Left forelimb (tissue), 1 donor: ENCODE measurements at regions not wholly inside any gene's neighbourhood (a gene's known extent, or its start where the extent isn't known, plus 50 kb on each side); places are given as distances from the start of the nearest gene placed in this dataset.

Source experiments
- DNase-seq: peaks from one replicate; pipeline ENCODE4 v3.0.0-alpha.2; 2018; ENCODE audit warnings: low spot score

DNA sequence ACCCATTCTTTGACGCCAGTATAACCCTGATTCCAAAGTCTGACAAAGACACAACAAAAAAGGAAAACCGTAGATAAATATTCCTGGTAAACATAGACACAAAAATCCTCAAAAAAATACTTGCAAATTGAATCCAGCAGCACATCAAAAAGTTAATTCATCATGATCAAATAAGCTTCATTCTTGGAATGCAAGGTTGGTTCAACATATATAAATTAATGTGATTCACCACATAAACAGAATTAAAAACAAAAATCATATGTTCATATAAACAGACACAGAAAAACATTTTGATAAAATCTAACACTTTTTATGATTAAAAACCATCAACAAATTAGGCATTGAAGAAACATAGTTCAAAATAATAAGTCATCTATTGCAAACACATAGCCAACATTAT is 324.2 kb upstream of the TRPC7 start:
- DNase-seq: no peak

DNA sequence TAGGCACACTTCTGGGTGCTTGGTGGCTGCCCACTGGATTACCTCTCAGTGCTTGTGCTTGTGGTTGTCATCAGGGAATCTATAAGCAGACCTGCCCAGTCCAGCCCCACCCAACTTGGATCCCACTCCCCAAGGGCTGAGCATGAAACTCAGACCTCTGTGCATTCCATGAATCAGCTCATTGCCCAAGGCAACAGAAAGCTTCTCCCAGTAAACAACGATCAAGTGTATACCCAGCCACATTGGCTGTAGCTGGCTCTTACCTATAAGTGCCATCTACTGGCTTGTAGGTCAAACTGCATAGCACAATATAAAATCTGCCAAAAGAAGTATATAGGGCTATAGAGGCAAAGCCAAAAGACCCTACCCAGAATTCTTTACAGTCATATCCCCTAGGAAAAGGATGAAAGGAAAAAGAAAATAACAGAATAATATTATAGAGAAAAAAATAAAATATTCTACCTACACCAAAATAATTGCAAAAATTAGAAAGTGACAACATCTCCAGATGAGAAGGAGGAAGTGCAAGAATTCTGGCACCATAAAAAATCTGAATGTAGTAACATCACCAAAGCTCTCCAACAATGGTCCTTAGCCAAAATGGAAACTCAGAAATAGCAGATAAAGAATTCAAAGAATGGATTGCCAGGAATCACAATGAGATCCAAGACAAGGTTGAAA is 321.0 kb upstream of the TRPC7 start:
- DNase-seq: no peak

DNA sequence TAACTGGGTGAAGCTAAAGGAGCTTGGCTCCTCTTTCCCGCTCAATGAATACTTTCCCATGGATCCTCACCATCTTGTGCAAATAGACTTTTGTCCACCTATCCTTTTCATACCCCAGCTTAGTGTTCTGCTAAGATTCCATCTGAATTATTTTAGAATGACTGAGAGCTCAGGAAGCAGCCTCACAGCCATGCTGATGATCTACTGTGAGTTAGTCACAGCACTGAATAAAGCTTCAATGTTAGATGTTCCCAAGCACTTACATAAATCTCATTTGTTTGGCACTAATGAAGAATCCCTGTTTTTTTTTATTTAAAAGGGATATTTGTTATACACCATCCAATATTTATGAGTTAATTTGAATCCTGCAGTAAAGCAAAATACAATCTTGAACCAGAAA is 317.6 kb upstream of the TRPC7 start:
- no peak for DNase-seq

DNA sequence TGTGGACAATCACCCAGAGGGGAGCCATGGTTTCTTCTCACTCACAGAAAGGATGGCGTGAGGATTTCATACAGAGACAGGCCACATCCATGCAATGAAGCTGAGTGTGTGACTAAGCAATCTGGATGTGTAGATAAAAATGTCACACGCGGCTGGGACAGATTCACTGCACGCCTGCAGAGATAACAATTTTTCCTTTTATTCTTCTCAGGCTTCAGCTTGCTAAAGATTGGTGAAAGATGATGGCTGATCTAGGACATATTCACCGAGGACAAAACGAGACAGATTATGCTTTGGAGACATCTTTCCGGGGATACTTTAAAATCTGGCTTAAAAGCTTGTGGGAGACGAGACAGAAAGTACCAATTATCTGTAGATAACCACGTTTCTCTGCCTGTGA is 313.9 kb upstream of the TRPC7 start:
- no peak for DNase-seq

DNA sequence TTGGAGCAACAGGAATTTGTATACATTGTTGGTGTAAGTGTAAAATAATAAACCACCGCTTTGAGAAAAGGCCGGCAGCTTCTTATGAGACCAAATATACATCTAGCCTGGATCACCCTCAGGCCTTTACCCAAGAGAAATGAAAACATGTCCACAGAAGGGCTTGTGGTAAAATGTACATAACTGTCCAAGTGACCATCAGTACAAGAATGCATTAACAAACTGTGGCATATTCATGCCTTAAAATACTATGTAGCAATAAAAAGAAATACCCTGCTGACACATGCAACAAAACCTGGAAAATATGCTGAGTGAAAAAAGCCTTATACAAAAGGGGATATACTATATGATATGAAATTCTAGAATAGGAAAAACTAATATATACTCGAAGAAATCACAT is 311.9 kb upstream of the TRPC7 start:
- no peak for DNase-seq

DNA sequence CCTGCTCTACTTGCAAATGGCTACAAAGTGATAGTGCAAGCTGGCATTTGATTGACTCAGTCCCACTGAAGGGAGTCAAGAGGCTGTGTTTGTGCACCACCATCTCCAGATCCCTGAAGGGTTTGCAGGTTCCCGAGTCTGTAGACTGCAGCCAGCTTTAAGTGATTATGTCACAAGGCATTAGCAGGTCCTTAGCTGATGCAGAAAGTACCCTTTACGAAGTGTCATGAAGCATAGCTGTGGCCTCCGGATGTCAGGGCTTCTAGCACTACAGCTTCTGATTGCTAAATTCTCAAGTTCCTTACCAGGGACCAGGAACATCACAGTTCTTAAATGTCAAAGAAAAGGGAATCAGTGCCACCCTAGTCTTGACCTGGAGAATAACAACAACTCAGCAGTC is 311.3 kb upstream of the TRPC7 start:
- no peak for DNase-seq

DNA sequence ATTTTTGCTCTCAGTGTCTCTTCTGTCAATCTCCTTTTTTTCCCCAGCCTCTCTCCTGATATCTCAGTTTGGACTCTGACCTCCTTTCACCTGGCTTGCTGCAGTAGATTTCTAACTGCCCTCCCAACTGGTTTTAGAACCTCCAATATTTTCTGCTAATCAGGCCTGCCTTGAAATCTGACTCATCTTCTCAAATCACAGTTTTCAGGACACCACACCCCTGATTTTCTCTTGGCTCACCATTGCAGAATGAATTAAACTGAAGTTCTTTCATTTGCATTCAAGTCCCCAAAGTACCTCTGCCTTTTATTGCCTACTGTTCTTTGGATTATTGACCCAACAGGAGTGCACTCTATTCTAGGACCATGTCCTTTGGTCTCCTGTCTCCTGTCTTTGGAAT is 310.4 kb upstream of the TRPC7 start:
- no peak for DNase-seq

DNA sequence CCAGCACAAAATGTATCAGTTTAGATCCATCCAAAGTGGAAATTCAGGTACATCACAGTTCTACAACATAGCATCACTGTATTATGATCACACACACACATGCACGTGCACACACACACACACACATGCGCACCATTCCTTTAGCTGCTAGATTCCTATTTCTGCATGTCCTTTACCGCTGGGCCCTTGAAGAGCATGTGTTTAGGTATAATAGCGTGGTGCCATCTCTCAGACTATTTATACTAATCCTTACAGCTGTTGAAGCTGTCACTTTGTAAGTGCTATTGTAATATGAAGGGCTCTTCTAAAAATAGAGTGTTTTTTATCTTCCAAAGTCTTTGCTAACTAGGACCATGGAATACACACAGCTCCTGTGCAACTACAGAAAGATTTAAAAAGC is 308.8 kb upstream of the TRPC7 start:
- no peak for DNase-seq

DNA sequence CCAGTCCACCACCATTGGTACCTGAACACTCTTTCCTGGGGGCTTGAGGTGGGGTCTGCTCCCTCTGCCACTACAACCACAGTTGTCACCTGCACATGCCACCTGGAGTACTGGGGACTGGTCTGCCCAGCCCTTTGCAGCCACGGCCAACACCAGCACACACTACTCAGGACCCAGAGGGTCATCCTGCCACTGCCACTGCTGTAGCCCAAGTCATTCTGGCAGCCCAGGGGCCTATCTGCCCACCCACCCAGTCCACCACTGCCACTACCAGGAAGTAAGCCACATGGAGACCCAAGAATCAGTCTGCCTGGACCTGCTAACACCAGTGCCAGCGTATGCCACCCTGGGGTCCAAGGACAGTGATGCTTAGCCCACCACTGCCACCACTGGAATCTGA is 302.4 kb upstream of the TRPC7 start:
- DNase-seq: no peak

DNA sequence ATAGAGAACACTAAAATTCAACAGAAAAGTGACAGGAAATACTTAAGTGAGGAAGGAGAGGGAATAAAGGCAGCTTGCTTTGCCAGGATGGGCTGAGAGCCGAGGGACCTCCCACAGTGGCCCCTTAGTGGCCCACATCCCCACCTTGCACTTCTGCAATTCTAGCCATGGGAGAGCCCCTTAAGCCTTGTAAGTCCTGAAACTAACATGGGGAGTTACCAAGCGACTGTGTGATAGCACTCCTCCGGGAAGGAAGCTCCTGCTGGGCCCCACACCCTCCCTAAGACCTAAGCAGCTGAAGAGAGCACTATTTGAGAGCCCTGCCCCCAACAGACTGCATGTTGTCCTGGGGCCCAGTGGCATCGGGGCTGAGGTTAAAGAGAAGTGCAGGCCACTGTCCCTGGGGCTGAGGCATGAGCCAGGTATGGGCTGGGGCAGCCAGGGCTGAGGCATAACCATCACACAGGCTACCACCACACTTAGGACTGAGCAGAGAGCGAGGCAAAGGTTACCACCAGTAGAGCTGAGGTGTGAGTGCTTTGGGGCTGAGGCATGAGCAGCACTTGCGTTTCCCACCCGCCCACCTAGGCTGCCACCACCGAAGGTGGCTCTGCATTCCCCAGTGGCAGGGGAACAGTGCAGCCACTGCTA is 301.8 kb upstream of the TRPC7 start:
- DNase-seq: no peak

DNA sequence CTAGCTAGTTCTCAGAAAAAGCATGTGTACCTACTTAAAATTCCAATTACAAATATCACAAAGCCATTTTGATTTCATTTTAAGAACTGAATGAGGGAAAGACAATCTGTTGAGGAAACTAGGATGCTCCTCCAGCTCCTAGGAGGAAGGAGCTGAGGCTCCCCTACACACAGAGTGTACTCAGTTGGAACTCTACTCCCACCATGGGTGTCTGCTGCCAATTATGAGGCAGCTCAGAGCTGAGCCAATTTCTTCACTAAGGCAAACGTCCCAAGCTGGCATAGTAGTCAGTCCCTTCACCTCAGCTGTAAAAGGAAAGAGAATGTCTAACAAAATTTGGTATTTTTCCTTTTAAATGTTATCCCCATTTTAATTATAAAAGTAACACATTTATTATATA is 300.0 kb upstream of the TRPC7 start:
- no peak for DNase-seq

DNA sequence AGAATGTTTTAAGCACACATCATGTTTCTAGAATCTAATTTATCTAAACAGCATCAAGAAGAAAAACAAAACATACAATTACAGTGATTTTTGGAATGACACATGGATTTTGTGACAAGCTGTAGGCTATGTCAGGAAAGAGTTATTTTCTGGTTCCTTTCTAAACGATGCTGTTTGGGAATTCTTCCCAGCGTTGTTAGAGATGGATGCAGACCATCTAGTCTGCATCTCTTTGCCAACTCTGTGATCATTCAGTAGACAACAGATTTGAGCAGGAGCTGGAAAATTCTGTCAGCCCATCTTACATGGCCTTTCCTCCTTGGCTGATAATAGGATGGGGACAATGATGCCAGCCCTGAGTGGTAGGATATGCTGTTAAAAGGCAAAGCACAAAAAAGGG is 295.7 kb upstream of the TRPC7 start:
- DNase-seq: no peak

DNA sequence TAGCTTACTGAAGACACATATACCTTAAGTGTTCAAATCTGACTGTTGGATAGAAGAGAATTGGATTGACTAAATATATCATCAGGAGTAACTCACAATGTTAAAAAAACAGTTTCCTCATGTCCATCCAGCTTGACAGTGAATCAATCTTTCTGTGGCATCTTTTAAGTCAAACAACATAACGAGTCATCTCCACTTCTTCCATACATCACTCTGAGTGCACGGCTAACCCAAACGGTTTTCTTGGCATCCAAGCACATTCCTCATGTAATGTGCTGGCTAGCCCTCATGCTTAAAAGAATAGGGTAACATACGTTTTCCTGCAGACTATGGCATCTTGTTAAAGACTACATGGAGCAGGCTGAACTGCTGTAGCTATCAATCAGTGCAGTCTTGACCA is 291.5 kb upstream of the TRPC7 start:
- no peak for DNase-seq

DNA sequence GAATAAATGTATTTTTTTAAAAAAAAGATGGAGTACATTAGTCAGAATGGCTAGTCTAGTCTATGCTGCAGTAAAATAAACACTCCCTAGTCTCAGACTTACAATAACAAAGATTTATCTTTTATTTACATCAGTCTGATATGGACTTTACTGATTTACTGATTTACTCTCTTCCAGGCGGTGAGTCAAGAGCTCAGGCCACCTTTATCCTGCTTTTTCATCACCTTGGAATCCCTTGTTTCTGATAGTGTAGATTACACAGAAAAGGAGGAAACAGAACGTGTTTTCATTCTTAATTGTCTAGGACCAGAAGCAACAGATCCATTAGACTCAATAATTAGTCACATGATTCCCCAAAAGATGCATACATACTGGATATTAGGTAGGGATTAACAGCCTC is 290.1 kb upstream of the TRPC7 start:
- DNase-seq: no peak

DNA sequence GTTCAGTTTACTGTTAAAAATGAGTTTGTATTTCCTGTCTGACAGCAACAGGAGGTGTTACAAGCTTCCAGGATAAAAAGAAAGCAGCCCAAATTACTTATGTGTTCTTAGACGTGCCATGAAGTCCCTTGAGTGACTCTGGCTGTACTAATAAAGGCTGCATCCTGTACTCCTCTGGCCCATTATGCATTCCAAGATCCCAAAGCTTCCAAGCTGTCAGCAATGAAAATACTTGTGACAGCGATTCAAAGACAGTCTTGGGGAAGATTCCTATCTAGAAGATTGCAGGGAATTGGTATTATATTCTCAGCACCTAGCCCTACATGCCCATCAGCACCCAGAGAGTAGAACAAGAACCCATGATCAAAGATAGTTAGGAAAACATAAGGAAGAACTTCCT is 281.6 kb upstream of the TRPC7 start:
- no peak for DNase-seq

DNA sequence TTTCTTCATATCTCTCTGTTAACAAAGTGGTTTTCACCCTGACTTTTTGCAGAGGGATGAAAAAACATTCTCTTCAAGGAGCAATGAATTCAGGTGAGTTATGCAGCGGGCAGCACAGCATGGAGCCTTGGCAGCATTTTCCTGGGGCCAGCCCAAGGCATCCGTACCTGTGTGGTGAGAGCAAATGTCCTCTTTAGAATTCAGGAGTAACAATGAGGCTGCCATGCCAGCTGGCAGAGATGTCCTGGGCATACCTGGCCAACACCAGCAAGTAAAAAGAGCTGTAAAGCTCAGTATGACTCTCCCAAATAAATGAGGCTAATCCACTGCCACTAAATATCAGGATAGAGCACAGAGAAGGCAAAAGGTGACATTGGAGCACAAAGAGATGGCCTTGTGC is 277.6 kb upstream of the TRPC7 start:
- DNase-seq: no peak

DNA sequence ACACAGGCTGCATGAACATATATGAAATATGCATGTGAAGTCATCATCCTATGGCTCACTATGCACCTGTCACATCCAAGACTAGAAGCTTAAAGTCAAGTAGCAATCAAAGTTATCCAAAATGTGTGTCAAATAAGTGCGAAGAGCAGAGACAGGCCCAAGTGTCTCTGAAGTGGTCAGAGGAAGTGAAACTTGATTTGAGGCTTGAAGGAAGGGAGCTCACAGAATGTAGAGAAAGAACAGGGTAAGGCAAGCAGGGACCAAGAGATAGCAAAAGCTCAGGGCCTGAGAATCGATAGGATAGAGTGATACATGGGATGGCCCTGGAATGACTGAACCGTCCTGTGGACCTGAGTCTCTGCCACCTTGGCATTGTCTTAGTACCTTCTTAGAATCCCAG is 274.3 kb upstream of the TRPC7 start:
- DNase-seq: no peak

DNA sequence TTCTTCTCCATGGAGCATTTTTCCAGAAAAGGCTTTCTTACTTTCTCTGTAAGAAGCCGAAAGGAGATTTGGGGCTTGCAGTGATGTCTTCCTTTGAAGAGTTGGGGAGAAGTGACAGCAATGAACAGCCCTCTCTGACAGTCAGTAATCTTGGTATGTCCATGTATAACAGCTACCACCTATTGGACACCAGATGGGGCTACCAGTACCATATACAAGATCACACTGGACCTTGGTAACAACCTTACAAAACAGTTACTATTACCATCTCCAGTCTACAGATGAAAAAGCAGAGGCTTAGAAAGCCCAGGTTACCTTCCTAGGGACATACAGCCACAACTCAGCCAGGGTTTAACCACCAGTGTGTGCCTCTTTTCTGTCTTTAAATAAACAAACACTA is 272.7 kb upstream of the TRPC7 start:
- no peak for DNase-seq

DNA sequence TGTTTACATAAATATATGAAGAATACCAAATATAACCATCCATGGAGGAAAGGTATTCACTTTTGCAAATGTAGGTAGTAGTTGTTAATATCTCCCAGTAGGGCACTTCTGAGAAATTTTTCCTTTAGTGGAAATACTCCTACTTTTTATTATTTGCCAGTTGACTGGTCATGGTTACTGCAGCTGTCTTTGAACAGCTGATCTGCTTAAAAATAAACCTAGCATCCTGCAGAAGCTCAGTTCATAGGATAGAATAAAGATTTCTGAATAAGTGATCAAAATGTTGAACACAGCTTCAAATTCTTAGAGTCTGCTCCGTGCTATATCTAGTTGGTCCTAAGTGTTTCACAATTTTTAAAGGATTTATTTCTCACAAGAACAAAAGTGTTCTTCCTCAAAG is 270.7 kb upstream of the TRPC7 start:
- DNase-seq: no peak

DNA sequence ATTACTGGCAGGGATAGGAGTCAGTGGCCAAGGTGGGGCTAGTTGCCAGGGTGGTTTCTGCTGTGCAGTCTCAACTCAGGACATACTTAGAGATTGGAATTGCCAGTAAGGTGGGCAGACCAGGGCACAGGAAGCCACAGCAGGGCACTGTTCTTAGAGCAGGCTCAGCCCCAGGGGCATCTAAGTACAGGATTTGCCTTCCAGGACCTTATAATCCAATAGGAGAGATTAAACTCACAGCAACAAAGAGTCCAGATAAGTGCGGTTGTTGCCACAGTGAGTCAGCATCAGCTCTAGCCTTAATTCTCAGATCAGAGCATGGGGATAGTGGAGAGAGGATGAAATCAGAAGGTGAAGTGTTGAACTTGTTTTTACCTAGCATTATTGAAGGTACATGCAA is 265.8 kb upstream of the TRPC7 start:
- no peak for DNase-seq

DNA sequence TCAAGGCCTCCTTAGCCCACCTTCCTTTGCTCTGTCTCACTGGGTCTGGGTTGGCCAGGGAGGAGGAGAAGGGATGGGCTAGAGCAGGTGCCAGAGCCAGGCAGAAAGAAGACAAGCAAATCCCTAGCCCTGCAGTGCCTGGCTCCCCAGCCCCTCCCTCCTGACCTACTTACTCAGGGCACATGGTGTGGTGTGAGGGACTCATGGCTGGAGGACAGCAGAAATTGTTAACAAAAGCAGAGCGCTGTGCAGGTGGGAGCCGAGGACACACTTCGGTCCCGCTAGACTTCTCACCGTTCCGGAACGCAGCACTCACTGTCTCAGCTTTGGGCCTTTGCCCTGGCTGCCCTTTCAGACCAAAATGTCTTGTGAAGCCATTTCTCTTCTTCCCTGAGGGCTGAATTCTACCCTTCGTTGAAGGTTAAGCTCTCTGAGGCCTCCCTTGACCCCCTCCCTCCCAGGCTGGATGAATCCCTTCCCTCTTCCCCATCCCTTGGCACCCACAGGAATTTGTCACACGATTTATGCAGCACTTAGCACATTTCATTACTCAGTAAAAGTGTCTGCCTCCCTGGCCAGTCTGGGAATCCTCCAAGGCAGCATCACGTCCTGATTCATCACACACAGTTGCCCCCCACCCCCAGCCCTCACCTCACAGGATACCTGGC is 263.9 kb upstream of the TRPC7 start:
- DNase-seq: no peak

DNA sequence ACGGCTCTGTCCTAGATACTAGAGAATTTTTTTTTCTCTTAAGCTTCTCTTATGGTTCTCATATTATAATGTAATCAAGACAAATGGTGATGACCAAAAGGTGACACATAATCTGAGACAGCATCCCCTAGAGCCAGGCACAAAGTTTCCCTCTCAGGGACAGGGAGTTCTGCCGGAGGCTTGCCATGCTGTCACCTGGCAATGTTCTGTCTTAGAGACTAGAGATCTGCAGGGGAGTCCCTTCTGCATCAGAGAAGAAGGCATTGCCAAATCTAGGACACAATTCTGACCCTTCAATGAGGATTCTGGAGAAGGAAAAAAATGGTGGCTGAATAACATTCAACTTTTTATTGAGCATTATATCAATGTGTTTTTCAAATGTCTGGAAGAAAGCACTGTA is 261.2 kb upstream of the TRPC7 start:
- DNase-seq: no peak

DNA sequence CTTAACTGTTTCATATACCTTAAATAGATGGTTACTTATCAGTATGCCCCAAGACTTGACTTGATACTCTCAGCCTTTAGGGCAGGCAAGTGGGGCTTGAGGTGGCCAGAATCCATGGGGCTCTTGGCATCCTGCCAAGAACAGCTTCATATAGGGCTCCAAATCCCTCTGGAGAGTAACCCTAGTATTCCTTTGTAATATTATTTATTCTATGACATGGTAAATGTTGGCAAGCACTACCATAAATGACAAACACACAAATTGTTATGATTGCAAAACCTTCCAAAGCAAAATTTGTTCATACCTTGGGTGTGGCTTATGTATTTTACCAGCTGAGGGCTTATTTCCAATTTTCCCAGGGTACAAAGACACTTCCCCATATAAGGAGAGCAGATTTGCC is 257.4 kb upstream of the TRPC7 start:
- no peak for DNase-seq

DNA sequence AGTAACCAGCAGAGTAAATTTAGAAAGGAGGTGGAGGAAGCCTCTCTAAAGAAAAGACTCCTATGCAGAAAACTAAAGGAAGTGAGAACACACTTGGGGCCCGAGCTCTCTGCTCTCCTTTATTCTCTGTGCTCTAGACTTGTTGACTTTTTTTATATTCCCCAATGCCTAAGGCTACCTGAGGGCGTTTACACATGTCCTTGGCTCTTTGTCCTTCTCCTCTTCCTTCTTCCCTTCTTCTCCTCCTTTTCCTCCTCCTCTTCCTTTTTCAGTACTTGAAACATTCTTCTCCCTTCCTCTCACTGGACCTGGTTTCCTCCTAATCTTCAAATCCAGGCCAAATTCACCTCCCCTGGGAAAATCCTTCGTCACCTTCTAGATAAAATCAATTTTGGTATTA is 256.4 kb upstream of the TRPC7 start:
- no peak for DNase-seq
